OCI-LY7 (cell line): ENCODE measurements at regions not wholly inside any gene's neighbourhood (a gene's known extent, or its start where the extent isn't known, plus 50 kb on each side); places are given as distances from the start of the nearest gene placed in this dataset.

Experiments
- BruUV-seq: library from RNA; stranded (reverse); fragments of 400-500 nt; replicated peaks from 2 replicates; lab custom pipeline; 2021; lab: Mats Ljungman, UMichigan
- CTCF ChIA-PET: fragments of 300-600 bp; sonication (Branson Sonifier 250); formaldehyde crosslinking; loops from one replicate; lab custom pipeline; 2022; ENCODE audit warnings: antibody characterized with exemption; ENCODE audit not compliant: unreplicated experiment; lab: Charles Lee
- POLR2A ChIA-PET: fragments of 300-600 bp; sonication (Branson Sonifier 250); formaldehyde crosslinking; loops from one replicate; lab custom pipeline; 2022; ENCODE audit warnings: antibody characterized with exemption; lab: Charles Lee
- DNase-seq: peaks from one replicate; pipeline ENCODE4 v3.0.0-alpha.2; 2015; ENCODE audit warnings: low spot score
- H2AFZ ChIP-seq: fragments of 200-600 bp; sonication (generic), shearing (Covaris generic); 2 replicates; pipeline ENCODE4 v1.6.1; 2014; ENCODE audit warnings: mild to moderate bottlenecking, antibody characterized with exemption, low read length, moderate library complexity
- H3K27ac ChIP-seq: fragments of 200-600 bp; sonication (generic); 2 replicates; pipeline ENCODE4 v1.5.1; 2014; ENCODE audit warnings: mixed run types, low read depth, mild to moderate bottlenecking, moderate library complexity, low read length, inconsistent platforms; ENCODE audit not compliant: poor library complexity, severe bottlenecking
- H3K36me3 ChIP-seq: fragments of 200-600 bp; sonication (generic); 2 replicates; pipeline ENCODE4 v1.6.1; 2014; ENCODE audit warnings: mild to moderate bottlenecking, antibody characterized with exemption, low read length, moderate library complexity, mixed read lengths; ENCODE audit not compliant: insufficient read depth
- H3K4me1 ChIP-seq: fragments of 200-600 bp; sonication (generic); 2 replicates; pipeline ENCODE4 v1.5.1; 2014; ENCODE audit warnings: mild to moderate bottlenecking, low read length; ENCODE audit not compliant: insufficient read depth, poor library complexity, severe bottlenecking
- H3K4me2 ChIP-seq: fragments of 200-600 bp; sonication (generic); 2 replicates; pipeline ENCODE4 v1.6.1; 2014; ENCODE audit warnings: mild to moderate bottlenecking, low read length
- H3K4me3 ChIP-seq: fragments of 200-600 bp; sonication (generic); 2 replicates; pipeline ENCODE4 v1.5.1; 2014; ENCODE audit warnings: mild to moderate bottlenecking, low read depth, low read length; ENCODE audit not compliant: poor library complexity, severe bottlenecking
- H3K79me2 ChIP-seq: fragments of 200-600 bp; sonication (generic); 2 replicates; pipeline ENCODE4 v1.6.1; 2016; ENCODE audit warnings: low read depth, mild to moderate bottlenecking, low read length, moderate library complexity, mixed read lengths; ENCODE audit not compliant: insufficient read depth
- H3K9me2 ChIP-seq: fragments of 200-600 bp; sonication (generic); 2 replicates; pipeline ENCODE4 v1.6.1; 2016; ENCODE audit warnings: mild to moderate bottlenecking, low read length, mixed read lengths; ENCODE audit not compliant: insufficient read depth
- H3K9me3 ChIP-seq: fragments of 200-600 bp; sonication (generic); 2 replicates; pipeline ENCODE4 v1.6.1; 2014; ENCODE audit warnings: mild to moderate bottlenecking, mixed run types, low read length, mixed read lengths
- H4K20me1 ChIP-seq: fragments of 200-600 bp; sonication (generic); 2 replicates; pipeline ENCODE4 v1.6.1; 2014; ENCODE audit warnings: mild to moderate bottlenecking, antibody characterized with exemption, low read length, moderate library complexity, mixed read lengths; ENCODE audit not compliant: insufficient read depth
- CTCF ChIP-seq: fragments of 200-600 bp; sonication (generic); conservative IDR thresholded peaks from 2 replicates; pipeline ENCODE4 v1.5.1; 2014; ENCODE audit warnings: mild to moderate bottlenecking, antibody characterized with exemption, low read length, moderate library complexity, mixed read lengths
- EZH2phosphoT487 ChIP-seq: fragments of 200-600 bp; sonication (generic); IDR thresholded peaks from 2 replicates; pipeline ENCODE4 v1.6.1; 2018; ENCODE audit warnings: low read depth, borderline replicate concordance, mild to moderate bottlenecking, mixed run types, antibody characterized with exemption, low read length, moderate library complexity, mixed read lengths
- intact Hi-C: fragments of 100-400 bp; cut with micrococcal nuclease; formaldehyde crosslinking; loops from one replicate; pipeline ENCODE4 v1.10.0; 2022; ENCODE audit not compliant: unreplicated experiment

GRCh38 chr4:53776141-53776540 lies 184.9 kb upstream of the LNX1 start:
- no peaks in the 10 kb centered on the region for H3K36me3 ChIP-seq
- H3K79me2 ChIP-seq = no peaks in the 10 kb centered on the region
- H3K9me3 ChIP-seq = no peaks in the 10 kb centered on the region
- DNase-seq = no peak
- CTCF ChIA-PET = interaction anchor here (0.5 kb wide), 1 partner anchor 81 kb away, joined by 3 read pairs; no protein-coding TSS in a partner anchor
- H4K20me1 ChIP-seq = no peaks in the 10 kb centered on the region
- H3K4me1 ChIP-seq = no peaks in the 10 kb centered on the region
- no peak overlapping the region for H3K4me2 ChIP-seq
- POLR2A ChIA-PET = interaction anchor here (0.7 to 0.8 kb wide), 4 partner anchors 8 to 295 kb away, joined by 3 to 4 read pairs (median 4); no protein-coding TSS in a partner anchor
- no peak overlapping the region for H3K27ac ChIP-seq
- TF ChIP-seq EZH2phosphoT487 = no peak
- no peak for TF ChIP-seq CTCF
- no peak overlapping the region for H2AFZ ChIP-seq
- H3K9me2 ChIP-seq = no peaks in the 10 kb centered on the region
- BruUV-seq = no TSS peak
- H3K4me3 ChIP-seq = no peak overlapping the region
- intact Hi-C loops = no loop called here

- CTCF ChIA-PET = interaction anchor here (0.5 kb wide), 1 partner anchor 81 kb away, joined by 3 read pairs; no protein-coding TSS in a partner anchor
- no peaks in the 10 kb centered on the region for H3K9me3 ChIP-seq
- no peak overlapping the region for H3K4me2 ChIP-seq
- H3K4me3 ChIP-seq = no peak overlapping the region
- no TSS peak for BruUV-seq
- H3K9me2 ChIP-seq = no peaks in the 10 kb centered on the region
- H3K36me3 ChIP-seq = no peaks in the 10 kb centered on the region
- no peak for DNase-seq
- H3K27ac ChIP-seq = no peak overlapping the region
- no peaks in the 10 kb centered on the region for H4K20me1 ChIP-seq
- POLR2A ChIA-PET = no interaction called here
- H3K79me2 ChIP-seq = no peaks in the 10 kb centered on the region
- no peak for TF ChIP-seq EZH2phosphoT487
- no peak for TF ChIP-seq CTCF
- no peaks in the 10 kb centered on the region for H3K4me1 ChIP-seq
- intact Hi-C loops = no loop called here
- H2AFZ ChIP-seq = no peak overlapping the region
Observed at GRCh38 chr4:53775381-53775780, 184.1 kb upstream of the LNX1 start.

GRCh38 chr4:53771326-53771725 lies 180.0 kb upstream of the LNX1 start:
- Histone ChIP-seq H4K20me1 (no peaks in the 10 kb centered on the region), H3K36me3 (no peaks in the 10 kb centered on the region), H2AFZ (no peak overlapping the region), H3K79me2 (no peaks in the 10 kb centered on the region), H3K9me3 (no peaks in the 10 kb centered on the region), H3K4me1 (no peaks in the 10 kb centered on the region), H3K9me2 (no peaks in the 10 kb centered on the region), H3K4me3 (no peak overlapping the region), H3K4me2 (no peak overlapping the region), H3K27ac (no peak overlapping the region)
- TF ChIP-seq CTCF (no peak), EZH2phosphoT487 (no peak)
- no peak for DNase-seq
- ChIA-PET POLR2A (interaction anchor here (0.6 to 1.3 kb wide), 3 partner anchors 8 to 164 kb away, joined by 3 read pairs; no protein-coding TSS in a partner anchor), CTCF (no interaction called here)
- intact Hi-C loops = no loop called here
- no TSS peak for BruUV-seq
